GM21447 (cell line): ENCODE measurements at regions not wholly inside any gene's neighbourhood (a gene's known extent, or its start where the extent isn't known, plus 50 kb on each side); places are given as distances from the start of the nearest gene placed in this dataset.

ENCODE experiments used
- ATAC-seq: cut with Tn5 transposase; IDR thresholded peaks from one replicate; pipeline ENCODE4 v1.9.1; 2021; ENCODE audit not compliant: unreplicated experiment

DNA sequence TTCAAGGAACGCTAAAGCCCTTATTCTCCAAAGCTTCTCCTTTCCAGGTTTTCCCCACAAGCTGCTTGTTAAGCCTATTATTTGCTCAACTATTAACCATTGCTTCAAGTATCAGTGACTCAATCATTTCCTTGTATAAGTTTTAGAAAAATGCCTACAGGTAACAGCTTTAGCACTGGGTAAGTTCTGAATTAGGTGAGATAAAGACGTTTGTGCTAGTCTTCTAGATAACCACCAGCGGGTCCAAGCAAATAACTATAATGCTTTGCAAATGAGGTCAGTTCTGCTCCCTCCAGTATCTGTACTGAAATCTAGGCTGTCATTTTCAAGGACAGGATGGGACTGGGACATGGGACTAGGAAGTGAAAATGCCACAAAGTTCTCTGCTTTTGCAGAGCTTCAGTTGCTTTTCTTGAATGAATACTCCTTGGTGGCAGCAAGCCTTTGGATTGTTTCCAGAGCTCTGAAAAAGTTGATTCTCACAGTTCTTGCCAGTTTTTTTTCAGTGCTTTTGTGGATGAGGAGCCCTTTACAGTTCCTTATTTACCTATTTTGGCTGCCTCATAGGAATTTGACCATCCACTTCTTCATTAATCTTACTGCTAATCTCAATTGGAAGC is 1487.7 kb downstream of the EFNB2 start:
- no peak for ATAC-seq

- ATAC-seq: no peak
These were observed 1498.4 kb downstream of the EFNB2 start for GRCh38 chr13:105037110-105037509.

- ATAC-seq: no peak
These were observed 1500.4 kb downstream of the EFNB2 start for GRCh38 chr13:105035092-105035491.

DNA sequence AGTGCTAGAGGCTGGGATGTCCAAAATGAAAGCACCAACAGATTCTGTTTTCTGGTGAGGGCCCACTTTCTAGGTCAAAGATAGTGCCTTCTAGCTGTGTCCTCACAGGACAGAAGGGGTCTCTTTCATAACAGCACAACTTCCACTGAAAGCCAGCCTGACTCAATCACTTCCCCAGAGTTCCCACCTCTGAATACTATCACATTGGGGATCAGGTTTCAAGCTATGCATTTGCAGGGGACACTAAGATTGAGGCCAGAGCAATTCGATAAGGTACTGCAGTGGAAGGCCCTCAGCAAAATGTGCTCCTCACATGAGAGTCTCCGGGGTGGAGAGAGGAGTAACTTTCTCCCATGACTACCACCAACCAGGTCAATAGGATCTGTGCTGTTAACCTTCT is 1501.5 kb downstream of the EFNB2 start:
- ATAC-seq: no peak

DNA sequence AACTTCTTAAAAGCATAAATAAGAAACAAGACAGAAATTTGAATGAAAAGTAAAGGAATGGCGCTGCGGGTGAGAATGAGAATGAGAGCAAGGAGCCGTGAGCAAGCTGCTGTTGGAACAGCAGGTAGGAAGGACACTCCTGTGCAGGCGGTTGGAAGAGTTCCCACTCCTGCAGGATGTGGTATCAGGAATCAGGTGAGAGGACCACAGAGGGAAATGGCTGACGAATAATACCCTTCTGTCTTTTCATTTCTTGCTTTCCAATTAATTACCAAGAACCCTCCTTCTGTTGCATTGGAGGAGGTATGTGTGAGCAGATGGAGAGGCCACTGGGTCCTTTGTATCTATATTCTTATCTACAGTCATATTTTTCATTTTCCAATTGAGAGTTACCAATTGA is 1504.2 kb downstream of the EFNB2 start:
- no peak for ATAC-seq

- no peak for ATAC-seq
These were observed 1504.6 kb downstream of the EFNB2 start for GRCh38 chr13:105030851-105031250.

DNA sequence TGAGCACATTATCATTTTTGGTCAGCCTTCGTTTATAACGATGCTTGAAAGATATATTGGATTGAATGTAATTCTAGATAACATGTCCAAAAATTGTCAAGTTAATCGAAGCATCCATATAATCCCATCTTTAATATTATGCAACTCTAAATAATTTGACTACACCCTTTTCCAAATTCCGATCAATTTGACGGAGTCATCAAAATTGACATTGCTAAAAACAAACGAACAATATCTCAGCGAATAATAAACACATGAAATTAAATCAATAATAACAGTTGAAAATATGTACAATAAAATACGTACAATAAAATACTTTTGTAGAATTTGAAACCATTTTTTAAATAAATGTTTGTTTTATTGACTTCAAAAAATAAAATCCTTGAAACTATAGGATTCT is 1516.4 kb downstream of the EFNB2 start:
- ATAC-seq: no peak

DNA sequence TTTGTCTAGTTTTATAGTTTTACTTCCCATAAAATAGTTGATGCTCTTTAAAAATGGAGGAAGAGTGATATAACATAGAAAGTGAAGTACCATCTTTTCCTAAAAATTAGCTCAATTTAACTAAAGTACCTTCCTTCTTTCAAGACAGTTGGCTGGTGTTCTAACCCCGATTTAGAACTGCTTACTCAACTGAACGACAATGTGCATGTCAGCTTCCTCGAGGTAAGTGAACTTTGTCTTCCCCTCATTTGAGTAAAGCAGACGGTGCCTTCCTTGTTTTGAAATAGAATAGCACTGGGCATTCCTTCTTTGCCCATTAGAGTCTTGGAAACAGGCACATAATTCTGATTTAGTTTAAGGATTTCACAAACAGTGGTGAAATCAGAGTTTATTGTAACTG is 1519.2 kb downstream of the EFNB2 start:
- ATAC-seq: no peak

GRCh38 chr13:105008604-105009003 is 1526.9 kb downstream of the EFNB2 start:
- ATAC-seq: no peak

- no peak for ATAC-seq
These were observed 1528.2 kb downstream of the EFNB2 start for GRCh38 chr13:105007166-105007808.

GRCh38 chr13:104996022-104996421 is 1539.4 kb downstream of the EFNB2 start:
- no peak for ATAC-seq

GRCh38 chr13:104993708-104994107 is 1541.8 kb downstream of the EFNB2 start:
- no peak for ATAC-seq

GRCh38 chr13:104987621-104988020 is 1547.8 kb downstream of the EFNB2 start:
- no peak for ATAC-seq

GRCh38 chr13:104984296-104984818 is 1551.1 kb downstream of the EFNB2 start:
- ATAC-seq: peak; percentile 88

DNA sequence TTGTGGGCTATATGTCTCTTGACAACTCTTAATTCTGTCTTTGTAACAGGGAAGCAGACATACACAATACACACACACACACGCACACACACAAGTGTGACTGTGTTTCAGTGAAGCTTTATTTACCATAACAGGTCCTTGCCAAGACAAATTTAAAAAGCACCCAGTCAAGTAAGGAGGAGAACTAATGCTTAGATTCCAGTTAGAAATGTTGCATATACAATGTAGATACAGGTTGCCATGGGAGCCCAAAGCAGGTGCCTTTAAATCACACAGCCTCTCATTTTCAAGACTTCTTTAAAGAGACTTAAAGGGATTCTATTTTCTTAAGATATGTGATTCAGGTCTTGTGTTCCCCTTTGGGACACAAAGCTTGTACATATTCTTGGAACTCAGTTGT is 1551.9 kb downstream of the EFNB2 start:
- no peak for ATAC-seq

GRCh38 chr13:104980586-104980985 is 1554.9 kb downstream of the EFNB2 start:
- no peak for ATAC-seq

GRCh38 chr13:104979281-104980030 is 1556.0 kb downstream of the EFNB2 start:
- no peak for ATAC-seq

- ATAC-seq: no peak
These were observed 1558.5 kb downstream of the EFNB2 start for GRCh38 chr13:104976986-104977385.

- peak; percentile 67 for ATAC-seq
These were observed 1560.2 kb downstream of the EFNB2 start for GRCh38 chr13:104975272-104975671.

GRCh38 chr13:104968876-104969275 is 1566.6 kb downstream of the EFNB2 start:
- no peak for ATAC-seq

DNA sequence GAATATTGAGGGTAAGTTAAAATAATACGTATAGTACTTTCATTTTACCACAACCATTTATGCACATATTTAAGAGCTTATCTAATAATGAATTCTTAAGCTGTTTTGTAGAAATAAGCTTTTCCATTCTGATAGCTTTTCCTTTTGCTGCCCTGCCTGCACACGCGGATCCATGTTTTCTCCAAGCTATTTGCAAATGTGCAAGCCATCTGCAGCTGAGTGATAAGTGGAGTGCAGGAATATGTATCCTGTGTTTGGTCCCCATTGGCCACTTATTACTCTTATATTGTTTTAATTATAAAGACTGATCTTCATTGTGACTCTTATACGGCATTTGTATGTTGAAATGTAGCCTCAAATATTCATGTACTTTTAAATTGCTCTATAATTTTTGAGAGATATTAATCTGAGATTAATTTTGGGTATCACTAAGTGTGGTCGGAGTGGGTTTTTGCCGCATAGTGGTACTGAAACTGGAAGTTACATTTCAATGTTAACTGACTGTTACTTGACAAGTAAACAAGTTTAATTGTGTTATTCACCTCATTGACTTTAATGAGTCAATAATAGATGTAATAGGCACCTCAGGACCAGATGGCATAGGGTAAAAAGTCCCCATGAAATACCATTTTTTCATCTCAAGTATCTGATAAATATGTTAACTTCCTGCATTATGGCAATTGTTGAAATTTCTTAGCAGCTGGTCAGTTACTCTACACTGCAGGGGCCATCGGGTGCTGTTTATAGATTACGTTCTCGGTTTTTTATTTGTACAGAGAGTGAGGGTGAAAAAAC is 1567.4 kb downstream of the EFNB2 start:
- ATAC-seq: no peak
